Stimulated activated CD8-positive, alpha-beta memory T cell treated with anti-CD3 and anti-CD28 coated beads, Interleukin-12 subunit alpha, Interleukin-12 subunit beta, amount 100 ng/mL, for 1 hour (primary cell): ENCODE measurements at regions not wholly inside any gene's neighbourhood (a gene's known extent, or its start where the extent isn't known, plus 50 kb on each side); places are given as distances from the start of the nearest gene placed in this dataset.
"Not testable (repeated sequence)": the region's sequence is repeated elsewhere in the genome, so short reads cannot be mapped to it uniquely, and the experiment has no call there.

ENCODE experiments used
- DNase-seq: peaks from one replicate; pipeline ENCODE4 v3.0.0-alpha.2; 2020; ENCODE audit warnings: low read depth

- DNase-seq: not testable (repeated sequence)
Observed at GRCh38 chr14:106727962-106728361, 1201.6 kb downstream of the TMEM121 start.

- DNase-seq: no peak
Observed at GRCh38 chr14:106728611-106729010, 1202.2 kb downstream of the TMEM121 start.

- DNase-seq: no peak
Observed at GRCh38 chr14:106729551-106729950, 1203.2 kb downstream of the TMEM121 start.

- DNase-seq: no peak
Observed at GRCh38 chr14:106733771-106734170, 1207.4 kb downstream of the TMEM121 start.

- no peak for DNase-seq
Observed at GRCh38 chr14:106737021-106737420, 1210.6 kb downstream of the TMEM121 start.

- no peak for DNase-seq
Observed at GRCh38 chr14:106738075-106738474, 1211.7 kb downstream of the TMEM121 start.

GRCh38 chr14:106738598-106739258 is 1212.3 kb downstream of the TMEM121 start:
- not testable (repeated sequence) for DNase-seq

GRCh38 chr14:106741086-106741827 is 1214.9 kb downstream of the TMEM121 start:
- DNase-seq: not testable (repeated sequence)

- DNase-seq: not testable (repeated sequence)
Observed at GRCh38 chr14:106745016-106745767, 1218.8 kb downstream of the TMEM121 start.

- DNase-seq: not testable (repeated sequence)
Observed at GRCh38 chr14:106750089-106750488, 1223.7 kb downstream of the TMEM121 start.

GRCh38 chr14:106753751-106754150 is 1227.4 kb downstream of the TMEM121 start:
- not testable (repeated sequence) for DNase-seq

GRCh38 chr14:106757444-106757843 is 1231.1 kb downstream of the TMEM121 start:
- DNase-seq: not testable (repeated sequence)

GRCh38 chr14:106761886-106762816 is 1235.8 kb downstream of the TMEM121 start:
- DNase-seq: not testable (repeated sequence)

- not testable (repeated sequence) for DNase-seq
Observed at GRCh38 chr14:106764968-106765369, 1238.6 kb downstream of the TMEM121 start.

- DNase-seq: no peak
Observed at GRCh38 chr14:106766145-106766544, 1239.8 kb downstream of the TMEM121 start.

- not testable (repeated sequence) for DNase-seq
Observed at GRCh38 chr14:106766551-106767277, 1240.3 kb downstream of the TMEM121 start.

GRCh38 chr14:106768230-106768629 is 1241.8 kb downstream of the TMEM121 start:
- not testable (repeated sequence) for DNase-seq

- DNase-seq: not testable (repeated sequence)
Observed at GRCh38 chr14:106768972-106769700, 1242.8 kb downstream of the TMEM121 start.

- not testable (repeated sequence) for DNase-seq
Observed at GRCh38 chr14:106770158-106770672, 1243.8 kb downstream of the TMEM121 start.
